ENCODE measurements at regions not wholly inside any gene's neighbourhood (a gene's known extent, or its start where the extent isn't known, plus 50 kb on each side); places are given as distances from the start of the nearest gene placed in this dataset.
A peak's percentile ranks its signal among the peaks of the same experiment; 100 is the strongest.
"Not testable (repeated sequence)": the region's sequence is repeated elsewhere in the genome, so short reads cannot be mapped to it uniquely, and the experiment has no call there.

DNA sequence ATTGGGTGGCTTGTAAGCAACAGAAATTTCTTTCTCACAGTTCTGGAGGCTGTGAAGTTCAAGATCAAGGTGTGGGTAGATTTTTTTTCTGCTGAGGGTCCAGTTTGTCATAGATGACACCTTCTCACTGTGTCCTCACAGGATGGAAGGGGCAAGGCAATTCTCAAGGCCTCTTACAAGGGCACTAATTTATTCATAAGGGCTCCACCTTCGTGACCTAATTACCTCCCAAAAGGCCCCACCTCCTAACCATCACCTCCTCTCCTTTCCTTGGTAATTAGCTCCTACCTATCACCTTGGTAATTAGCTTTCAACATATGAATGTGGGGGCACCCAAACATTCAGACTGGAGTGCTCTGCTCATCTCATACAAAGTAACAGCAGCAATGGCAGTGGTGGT is 92.3 kb upstream of the CD44 start:
- no peak for DNase-seq (ENCODE audit: low read depth in 2 of 2)

DNA sequence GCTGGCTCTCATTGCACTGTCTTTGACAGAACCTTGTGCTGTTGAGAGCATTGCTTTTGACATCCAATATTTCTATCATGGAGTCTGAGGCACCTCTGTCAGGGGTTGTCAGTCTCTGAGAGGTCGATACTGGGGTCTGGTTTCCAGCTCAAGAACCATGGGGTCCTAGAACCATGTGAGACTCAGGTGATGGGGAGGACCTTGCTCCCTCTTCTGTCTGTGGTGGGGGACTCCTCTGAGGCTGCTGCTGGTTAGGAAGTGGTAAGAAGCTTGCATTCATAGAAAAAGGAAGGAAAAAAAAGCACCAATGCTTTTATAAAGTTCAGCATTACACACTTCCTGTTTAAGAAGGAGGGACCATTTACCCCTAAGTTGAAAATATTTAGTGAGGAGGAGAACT is 91.8 kb upstream of the CD44 start:
- no peak for DNase-seq (ENCODE audit: low read depth in 2 of 2)

DNA sequence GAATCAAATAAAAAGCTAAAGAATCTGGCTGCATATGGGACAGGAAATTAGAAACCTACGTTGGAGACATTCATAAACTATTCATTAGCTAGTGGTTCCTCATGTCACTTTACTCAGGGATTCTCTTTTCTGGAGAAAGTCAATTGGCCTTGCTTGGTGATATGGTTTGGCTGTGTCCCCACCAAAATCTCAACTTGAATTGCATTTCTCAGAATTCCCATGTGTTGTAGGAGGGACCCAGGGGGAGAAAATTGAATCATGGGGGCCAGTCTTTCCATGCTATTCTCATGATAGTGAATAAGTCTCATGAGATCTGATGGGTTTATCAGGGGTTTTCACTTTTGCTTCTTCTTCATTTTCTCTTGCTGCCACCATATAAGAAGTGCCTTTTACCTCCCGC is 91.2 kb upstream of the CD44 start:
- DNase-seq (ENCODE audit: low read depth in 2 of 2) = no peak

DNA sequence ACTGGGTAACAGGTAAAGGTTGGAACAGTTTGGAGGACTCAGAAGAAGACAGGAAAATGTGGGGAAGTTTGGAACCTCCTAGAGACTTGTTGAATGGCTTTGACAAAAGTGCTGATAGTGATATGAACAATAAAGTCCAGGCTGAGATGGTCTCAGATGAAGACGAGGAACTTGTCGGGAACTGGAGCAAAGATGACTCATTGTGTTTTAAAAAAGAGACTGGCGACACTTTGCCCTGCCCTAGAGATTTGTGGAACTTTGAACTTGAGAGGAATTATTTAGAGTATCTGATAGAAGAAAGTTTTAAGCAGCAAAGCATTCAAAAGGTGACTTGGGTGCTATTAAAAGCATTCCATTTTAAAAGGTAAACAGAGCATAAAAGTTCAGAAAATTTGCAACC is 90.6 kb upstream of the CD44 start:
- not testable (repeated sequence) for DNase-seq (ENCODE audit: low read depth in 2 of 2)

DNA sequence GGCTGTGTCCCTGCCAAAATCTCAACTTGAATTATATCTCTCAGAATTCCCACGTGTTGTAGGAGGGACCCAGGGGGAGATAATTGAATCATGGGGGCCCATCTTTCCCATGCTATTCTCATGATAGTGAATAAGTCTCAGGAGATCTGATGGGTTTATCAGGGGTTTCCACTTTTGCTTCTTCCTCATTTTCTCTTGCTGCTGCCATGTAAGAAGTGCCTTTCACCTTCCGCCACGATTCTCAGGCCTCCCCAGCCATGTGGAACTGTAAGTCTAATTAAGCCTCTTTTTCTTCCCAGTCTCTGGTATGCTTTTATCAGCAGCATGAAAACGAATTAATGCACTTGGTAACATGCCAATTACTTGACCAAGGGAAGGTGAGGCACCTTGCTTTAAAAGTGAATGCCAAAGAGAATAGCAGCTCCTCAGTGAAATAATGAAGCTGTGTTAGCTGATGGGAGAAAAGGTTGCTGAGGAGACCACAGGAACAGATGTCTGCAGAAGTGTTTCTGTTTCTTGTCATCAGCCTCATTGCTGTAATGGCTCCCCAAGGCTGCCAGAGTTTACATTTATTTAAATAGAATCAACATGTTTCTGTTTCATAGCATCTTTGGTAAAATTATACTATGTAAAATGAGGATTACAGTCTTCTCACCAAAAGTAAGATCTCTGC is 89.0 kb upstream of the CD44 start:
- no peak for DNase-seq (ENCODE audit: low read depth in 2 of 2)

DNA sequence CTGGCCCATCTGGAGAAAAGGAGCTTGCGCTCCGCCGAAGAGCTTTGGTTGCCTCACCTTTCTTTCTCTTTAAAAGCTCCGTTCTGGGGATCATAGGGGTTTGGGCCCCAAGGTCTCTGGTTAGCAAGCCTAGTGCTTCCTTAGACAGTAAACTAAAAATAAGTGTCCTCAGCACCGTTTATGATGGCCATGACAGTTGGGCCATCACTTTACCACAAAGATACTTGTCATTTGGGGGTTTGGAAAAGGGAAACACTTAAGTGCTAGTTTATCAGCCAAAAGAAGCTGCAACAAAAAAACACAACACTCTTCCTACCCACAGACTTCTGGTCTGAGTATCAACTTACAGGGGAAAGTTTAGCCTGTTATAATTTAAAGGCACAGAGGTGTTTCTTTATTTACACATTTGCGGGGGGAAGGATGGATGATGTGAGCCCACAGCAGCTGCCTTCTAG is 88.4 kb upstream of the CD44 start:
- DNase-seq (ENCODE audit: low read depth in 2 of 2) = no peak

DNA sequence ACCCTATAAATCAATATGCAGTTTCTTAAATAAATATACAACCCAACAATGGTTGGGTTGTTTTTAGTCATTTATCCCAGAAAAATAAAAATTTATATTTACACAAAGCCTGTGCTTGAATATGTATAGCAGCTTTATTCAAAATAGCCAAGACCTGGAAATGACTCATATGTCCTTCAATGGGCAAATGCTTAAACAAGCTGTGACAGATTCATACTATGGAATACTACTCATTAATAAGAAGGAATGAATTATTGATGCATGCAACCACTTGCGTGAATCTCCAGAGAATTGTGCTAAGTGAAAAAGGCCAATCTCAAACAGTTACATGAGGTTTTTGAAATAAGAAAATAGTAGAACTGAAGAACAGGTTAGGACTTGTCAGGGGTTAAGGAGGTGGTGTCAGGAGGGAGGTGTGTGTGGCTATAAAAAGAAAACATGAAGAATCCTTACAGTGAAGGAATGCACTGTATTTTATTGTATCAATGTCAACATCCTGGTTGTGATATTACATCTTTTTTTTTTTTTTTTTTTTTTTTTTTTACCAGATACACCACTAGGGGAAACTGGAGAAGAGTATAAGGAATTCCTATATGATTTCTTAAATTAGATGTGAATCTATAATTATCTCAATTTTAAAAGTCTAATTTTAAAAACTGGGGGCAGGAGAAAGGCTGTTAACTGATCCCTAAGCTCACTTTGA is 82.4 kb upstream of the CD44 start:
- no peak for DNase-seq (ENCODE audit: low read depth in 2 of 2)

DNA sequence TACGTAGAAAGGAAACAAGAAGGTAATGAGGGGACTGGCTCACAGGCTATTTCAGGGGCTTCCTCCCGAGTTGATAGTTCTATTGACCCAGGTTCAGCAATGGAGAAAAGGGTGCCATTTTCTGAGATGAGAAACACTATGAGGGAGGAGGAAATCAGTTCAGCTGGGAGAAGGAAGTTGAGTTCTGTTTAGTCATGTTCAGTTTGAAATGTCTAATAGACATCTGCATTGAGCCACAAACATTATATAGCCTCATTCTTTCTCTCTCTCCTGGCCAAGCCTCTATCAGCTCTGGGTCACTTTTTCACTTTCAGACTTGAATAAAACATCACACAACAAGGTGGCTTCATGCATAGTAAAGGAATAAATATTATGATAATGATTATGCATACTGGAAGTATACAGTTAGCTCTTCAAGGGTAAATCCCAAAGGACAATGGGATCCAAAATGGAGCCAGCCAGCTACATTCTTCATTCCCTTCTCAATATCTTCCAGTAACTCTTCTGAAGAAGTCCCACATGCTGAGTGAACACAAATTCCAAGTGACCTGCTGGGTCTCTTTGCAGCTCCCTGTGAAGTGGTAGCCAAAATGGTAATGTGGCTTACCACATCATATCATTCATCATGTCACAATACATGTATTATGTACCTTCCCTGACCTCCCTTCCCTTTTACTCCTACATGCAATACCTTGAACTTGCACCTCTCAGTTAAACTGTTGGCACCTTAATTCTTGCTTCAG is 80.9 kb upstream of the CD44 start:
- no peak for DNase-seq (ENCODE audit: low read depth in 2 of 2)

DNA sequence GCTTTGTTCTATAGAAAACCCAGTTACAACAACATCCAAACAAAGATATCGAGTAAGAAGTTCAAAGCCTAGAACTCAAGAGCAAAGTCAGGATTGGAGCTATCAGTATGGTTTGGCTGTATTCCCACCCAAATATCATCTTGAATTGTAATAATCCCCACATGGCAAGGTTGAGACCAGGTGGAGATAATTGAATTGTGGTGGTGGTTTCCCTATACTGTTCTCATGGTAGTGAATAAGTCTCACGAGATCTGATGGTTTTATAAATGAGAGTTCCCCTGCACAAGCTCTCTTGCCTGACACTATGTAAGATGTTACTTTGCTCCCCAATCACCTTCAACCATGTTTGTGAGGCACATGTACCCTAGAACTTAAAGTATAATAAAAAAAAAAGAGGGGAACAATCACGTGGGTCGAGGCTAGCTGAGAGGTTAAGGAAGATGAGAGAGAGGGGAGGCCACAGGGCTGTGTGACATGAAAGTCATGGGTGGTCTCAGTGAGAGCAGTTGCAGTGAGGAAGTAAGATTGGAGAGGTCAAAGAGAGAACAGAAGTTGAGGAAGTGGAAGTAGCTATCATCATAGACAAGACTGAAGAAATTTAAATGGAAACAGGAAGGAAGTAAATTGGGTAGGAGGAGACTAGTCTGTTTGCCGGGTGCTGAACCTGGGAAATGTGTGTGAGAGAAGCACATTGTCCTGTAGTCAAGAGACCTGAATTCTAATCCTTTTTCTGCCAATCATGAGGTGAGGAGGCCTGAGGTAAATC is 80.1 kb upstream of the CD44 start:
- no peak for DNase-seq (ENCODE audit: low read depth in 2 of 2)

DNA sequence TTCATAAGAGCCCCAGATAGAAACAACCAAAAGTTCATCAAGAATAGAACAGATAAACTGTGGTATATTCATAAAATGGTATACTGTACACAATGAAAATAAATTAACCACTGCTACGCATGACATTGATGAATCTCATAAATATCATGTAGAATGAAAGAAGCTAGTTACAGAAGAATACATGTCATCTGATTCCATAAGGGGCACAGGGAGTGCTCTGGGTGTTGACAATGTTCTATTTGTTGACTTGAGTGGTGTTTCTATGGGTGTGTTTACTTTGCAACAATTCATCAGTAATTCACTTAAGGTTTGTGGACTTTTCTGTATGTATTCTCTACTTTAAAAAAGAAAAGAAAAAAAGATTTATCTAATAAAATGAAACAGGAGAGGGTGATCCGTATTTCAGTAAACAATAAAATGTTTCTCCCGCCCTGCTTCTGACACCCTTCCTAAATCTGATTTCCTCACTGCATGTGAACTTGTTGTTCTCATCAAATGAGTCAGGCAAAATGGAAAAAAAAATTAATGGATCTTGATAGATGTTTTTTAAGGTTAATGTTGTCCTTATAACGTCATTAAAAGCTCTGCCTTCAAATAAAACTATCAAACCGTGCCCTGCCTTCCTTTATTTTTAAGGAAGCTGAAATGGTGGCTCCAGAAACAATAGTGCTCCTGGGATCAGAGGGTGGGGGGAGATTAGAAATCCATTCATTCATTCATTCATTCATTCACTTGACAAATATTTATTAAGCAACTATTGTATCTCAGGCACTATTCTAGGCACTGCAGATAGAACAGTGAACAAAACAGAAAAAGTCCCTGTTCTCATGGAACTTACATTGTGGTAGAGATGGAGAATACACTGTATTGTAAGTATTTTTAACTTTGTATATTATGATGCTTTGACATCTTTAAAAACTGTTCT is 77.2 kb upstream of the CD44 start:
- DNase-seq (ENCODE audit: low read depth in 2 of 2) = no peak

DNA sequence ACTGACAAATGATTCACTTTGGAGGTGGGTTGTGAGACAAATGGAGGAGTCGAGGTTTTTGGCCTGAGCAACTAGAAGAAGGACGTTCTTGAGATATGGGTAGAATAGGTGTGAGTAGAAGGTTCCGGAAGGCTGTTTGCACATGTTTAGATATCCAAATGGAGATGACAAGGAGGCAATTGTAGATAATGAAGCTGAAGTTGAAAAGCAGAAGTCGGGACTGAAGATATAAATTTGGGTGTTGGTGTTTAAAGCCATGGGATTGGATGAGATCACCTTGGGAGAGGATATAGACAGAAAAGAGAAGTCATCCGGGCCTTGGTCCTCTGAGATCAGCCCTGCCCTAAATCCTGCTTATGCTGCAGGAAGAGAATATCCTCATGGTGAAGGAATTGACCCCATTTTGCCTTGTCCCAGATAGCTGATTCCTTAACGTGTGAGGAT is 75.5 kb upstream of the CD44 start:
- no peak for DNase-seq (ENCODE audit: low read depth in 2 of 2)

DNA sequence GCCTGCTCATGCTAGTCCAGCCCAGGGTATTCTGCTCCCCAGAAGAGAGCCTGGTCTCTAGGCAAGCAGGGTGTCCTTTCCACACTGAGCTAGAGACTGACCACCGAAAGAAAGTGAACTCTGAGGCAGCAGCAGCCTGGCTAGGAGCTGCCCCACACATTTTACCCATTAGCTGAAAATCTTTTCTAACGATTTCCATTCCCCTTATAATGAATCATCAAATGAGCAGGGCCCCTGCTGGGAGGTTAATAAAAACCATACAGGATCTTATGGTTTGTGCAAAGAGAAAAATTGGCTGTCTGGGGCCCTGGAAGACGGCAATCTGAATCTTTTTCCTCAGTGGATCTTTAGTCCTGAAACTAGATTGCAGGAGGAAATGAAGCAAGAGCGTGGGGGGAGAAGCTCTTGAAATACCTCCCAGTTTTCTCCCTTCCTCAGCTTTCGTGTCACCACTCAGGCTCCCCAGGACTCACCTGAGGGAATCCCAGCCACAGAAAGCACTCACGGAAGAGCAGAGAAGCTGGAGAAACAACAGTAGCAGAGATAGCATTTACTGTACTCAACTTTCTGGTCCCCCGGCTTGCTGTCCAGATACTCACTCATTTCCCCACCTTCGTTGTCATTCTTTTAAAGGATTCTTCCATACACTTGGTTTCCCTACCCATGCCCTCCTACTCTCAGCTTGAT is 74.7 kb upstream of the CD44 start:
- DNase-seq (ENCODE audit: low read depth in 2 of 2) = peak; percentile 93

DNA sequence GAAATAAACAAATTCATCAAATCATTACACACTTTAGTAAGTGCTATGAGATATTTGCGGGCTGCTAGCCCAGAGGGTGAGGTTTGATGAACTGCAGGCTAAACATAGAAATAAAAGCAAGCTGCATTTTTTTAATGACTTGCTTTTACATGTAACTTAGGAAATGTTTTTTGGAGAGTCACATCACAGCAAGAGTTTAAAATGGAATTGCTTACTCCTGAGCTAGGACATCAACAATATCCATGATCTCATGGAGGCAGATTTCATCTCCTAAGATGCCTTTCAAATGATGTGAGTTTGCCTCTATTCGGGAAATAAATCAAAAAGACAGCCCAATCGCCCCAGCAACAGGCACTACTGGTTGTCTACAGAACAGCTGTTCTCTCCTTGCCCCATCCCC is 73.4 kb upstream of the CD44 start:
- DNase-seq (ENCODE audit: low read depth in 2 of 2) = peak in 1 of 2 experiments; percentile 44

DNA sequence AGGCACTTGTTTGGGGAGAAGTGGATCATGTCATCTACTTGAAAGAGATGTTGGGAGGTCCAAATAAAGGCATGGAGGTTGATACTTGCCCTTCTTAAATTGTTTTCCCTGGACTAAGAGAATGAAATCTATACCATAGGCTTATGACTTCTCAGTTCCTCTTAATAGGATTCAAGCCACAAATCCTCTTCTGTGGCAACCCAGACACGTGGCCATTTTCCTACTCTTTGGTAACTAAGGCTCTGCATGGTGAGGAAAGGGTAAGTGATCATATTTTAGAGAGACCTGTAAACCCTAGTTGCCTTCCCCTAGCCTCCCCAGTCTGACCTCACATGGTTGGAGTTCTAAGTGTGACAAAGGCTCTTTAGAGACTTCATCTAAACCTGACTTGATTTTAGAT is 72.9 kb upstream of the CD44 start:
- DNase-seq (ENCODE audit: low read depth in 2 of 2) = no peak

DNA sequence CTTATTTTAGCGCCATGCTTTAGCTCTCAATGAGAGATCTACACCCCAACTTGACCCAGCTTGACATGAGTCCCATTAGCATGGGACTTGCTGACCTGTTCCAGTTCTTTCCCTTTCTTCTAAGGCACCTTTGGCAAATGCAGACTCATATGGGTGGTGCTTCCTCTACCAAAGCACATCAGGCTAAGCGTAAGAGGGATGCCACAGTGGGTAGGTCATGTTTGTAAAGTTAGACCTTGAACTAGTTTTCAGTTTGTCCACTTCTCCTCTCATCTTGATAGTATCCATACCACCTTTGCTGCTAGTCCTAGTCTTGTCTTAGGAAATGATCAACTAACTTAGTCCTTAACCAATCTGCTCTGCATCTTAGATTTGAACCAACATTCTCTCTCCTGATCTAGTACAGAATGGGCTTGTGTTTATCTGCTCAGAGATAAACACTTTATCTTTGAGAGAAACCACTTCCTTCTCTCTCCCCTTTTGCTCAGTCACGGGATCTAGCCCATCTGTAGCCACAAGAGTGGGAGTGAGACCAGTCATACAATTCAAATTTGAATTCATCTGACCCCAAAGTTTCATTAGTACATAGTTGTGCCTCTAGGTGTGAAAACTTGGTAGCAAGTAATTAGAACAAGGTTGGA is 72.1 kb upstream of the CD44 start:
- no peak for DNase-seq (ENCODE audit: low read depth in 2 of 2)

DNA sequence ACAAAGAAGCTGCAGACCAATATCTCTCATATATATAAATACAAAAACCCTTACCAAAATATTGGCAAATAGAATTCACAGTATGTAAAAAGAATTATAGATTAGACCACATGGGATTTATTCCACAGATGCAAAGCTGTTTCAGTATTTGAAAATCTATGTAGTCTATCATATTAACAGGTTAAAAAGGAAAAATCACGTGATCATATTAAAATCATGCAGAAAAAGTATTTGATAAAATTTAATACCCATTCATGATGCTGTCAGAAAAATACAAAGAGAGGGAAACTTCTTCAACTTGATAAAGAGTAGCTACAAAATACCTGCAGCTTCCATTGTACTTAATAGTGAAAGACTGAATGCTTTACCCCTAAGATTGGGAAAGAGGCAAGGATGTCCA is 67.2 kb upstream of the CD44 start:
- no peak for DNase-seq (ENCODE audit: low read depth in 2 of 2)

DNA sequence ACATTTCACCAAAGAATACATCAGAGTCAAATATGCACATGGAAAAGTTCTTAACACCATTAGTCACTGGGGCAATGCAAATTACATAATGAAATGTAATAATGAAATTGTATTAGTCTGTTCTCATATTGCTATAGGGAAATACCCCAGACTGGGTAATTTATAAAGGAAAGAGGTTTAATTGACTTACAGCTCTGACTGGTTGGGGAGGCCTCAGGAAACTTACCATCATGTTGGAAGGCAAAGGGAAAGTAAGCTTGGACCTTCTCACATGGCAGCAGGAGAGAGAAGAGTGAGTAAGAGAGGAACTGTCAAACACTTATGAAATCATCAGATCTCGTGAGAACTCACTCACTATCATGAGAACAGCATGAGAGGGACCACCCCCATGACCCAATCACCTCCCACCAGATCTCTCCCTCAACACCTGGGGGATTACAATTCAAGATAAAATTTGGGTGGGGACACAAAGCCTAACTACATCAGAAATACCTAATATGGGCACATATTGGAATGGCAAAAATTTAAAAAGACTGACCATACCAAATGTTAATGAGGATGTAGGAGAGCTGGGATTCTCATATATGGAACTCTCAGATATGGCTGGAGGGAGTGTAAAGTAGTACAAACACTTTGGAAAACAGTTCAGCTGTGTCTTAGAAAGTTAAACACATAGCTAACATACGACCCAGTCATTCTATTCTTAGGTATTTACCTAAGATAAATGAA is 65.1 kb upstream of the CD44 start:
- no peak for DNase-seq (ENCODE audit: low read depth in 2 of 2)

DNA sequence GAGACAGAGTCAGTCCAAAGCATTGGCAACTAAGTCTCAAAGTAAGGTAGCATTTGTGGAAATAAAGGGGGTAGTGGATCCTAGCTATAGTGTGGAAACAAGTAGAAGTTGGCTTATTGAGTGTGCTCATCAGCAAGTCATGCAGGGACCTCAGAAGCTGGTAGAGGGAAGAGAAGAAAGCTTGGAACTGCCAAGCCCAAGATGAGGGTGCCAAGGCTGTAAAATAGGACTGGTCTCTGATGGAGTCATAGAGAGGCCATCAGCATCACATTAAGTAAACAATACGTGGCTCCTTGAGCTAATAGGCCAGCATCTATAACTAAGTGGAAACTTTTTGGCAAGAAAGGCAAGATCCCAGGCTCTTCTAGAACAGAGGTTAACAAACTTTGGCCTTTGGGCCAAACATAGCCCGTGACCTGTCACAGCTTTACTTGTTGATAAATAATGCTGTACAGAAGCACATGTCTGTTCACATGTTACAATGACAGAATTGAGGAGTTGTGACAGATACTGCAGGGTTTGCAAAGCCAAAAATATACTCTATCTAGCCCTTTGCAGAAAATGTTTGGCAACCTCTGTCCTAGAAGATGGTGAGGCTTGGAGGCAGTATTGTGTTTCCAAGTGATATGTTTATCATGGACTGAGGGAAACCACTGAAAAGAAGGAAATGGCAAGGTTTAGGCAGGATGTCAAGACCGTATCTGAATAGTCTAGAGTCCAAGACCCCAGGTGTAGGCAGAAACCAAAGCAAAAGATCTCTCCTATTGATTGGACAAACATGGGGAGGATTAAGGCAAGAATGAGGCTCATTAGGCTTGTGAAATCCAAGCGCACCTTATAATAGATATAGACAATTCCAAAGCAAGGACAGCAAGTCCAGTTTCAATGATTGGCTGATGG is 62.5 kb upstream of the CD44 start:
- DNase-seq (ENCODE audit: low read depth in 2 of 2) = no peak

Measured in fibroblast of skin of left quadriceps (primary cell).